IMR-90 (cell line): ENCODE measurements at regions not wholly inside any gene's neighbourhood (a gene's known extent, or its start where the extent isn't known, plus 50 kb on each side); places are given as distances from the start of the nearest gene placed in this dataset.

Source experiments
- ATAC-seq: fragments of 200-7000 bp; cut with Tn5 transposase; 2 replicates; pipeline ENCODE4 v1.9.1; 2020; ENCODE audit warnings: low read depth, mild to moderate bottlenecking, moderate library complexity
- BruUV-seq: library from RNA; stranded (reverse); fragments of 400-500 nt; replicated peaks from 2 replicates; lab custom pipeline; 2021; lab: Mats Ljungman, UMichigan
- CTCF ChIA-PET: fragments of 300-600 bp; formaldehyde crosslinking; extraction: SDS; loops from one replicate; lab custom pipeline; 2021; ENCODE audit warnings: antibody characterized with exemption; lab: Yijun Ruan, JAX
- POLR2A ChIA-PET: fragments of 300-600 bp; sonication (Branson Sonifier 250); formaldehyde crosslinking; loops from one replicate; lab custom pipeline; 2022; ENCODE audit warnings: antibody characterized with exemption; ENCODE audit not compliant: unreplicated experiment; lab: Charles Lee
- DNase-seq: peaks from one replicate; pipeline ENCODE4 v3.0.0; 2013
- H2AFZ ChIP-seq: replicated peaks from 2 replicates; pipeline ENCODE3; 2013; ENCODE audit warnings: low read length, mild to moderate bottlenecking; ENCODE audit not compliant: poor library complexity
- H2AK5ac ChIP-seq: 2 replicates; pipeline ENCODE4 v1.6.1; 2013; ENCODE audit warnings: low read depth, low read length, inconsistent platforms
- H2AK9ac ChIP-seq: replicated peaks from 2 replicates; pipeline ENCODE3; 2013; ENCODE audit warnings: mild to moderate bottlenecking, low read depth, low read length, moderate library complexity; ENCODE audit not compliant: poor library complexity
- H2BK120ac ChIP-seq: 2 replicates; pipeline ENCODE4 v1.6.1; 2013; ENCODE audit warnings: low read depth, low read length, inconsistent platforms
- H2BK15ac ChIP-seq: 3 replicates; pipeline ENCODE4 v1.6.1; 2013; ENCODE audit warnings: low read depth, low read length, inconsistent platforms
- H2BK20ac ChIP-seq: 2 replicates; pipeline ENCODE4 v1.6.1; 2013; ENCODE audit warnings: low read depth, mild to moderate bottlenecking, inconsistent platforms, low read length, moderate library complexity
- H2BK5ac ChIP-seq: 2 replicates; pipeline ENCODE4 v1.6.1; 2013; ENCODE audit warnings: mild to moderate bottlenecking, low read depth, low read length, inconsistent platforms; ENCODE audit not compliant: poor library complexity, severe bottlenecking
- H3K14ac ChIP-seq: replicated peaks from 2 replicates; pipeline ENCODE4 v1.6.1; 2013; ENCODE audit warnings: low read depth, low read length, inconsistent platforms
- H3K18ac ChIP-seq: 2 replicates; pipeline ENCODE4 v1.6.1; 2013; ENCODE audit warnings: low read depth, low read length, control low read depth
- H3K23ac ChIP-seq: 2 replicates; pipeline ENCODE4 v1.6.1; 2013; ENCODE audit warnings: low read depth, low read length, inconsistent platforms
- H3K27ac ChIP-seq: 2 replicates; pipeline ENCODE4 v1.5.1; 2013; ENCODE audit warnings: mild to moderate bottlenecking, control low read depth, low read length; ENCODE audit not compliant: insufficient read depth
- H3K27me3 ChIP-seq: 2 replicates; pipeline ENCODE4 v1.6.1; 2013; ENCODE audit warnings: low read length; ENCODE audit not compliant: control insufficient read depth, insufficient read depth
- H3K36me3 ChIP-seq: 2 replicates; pipeline ENCODE4 v1.6.1; 2013; ENCODE audit warnings: low read length, mixed read lengths; ENCODE audit not compliant: control insufficient read depth, insufficient read depth
- H3K4ac ChIP-seq: 2 replicates; pipeline ENCODE4 v1.6.1; 2013; ENCODE audit warnings: low read depth, low read length, inconsistent platforms
- H3K4me1 ChIP-seq: 2 replicates; pipeline ENCODE4 v1.6.1; 2013; ENCODE audit warnings: low read length, mixed read lengths; ENCODE audit not compliant: control insufficient read depth, insufficient read depth
- H3K4me2 ChIP-seq: 2 replicates; pipeline ENCODE4 v1.6.1; 2013; ENCODE audit warnings: low read depth, mild to moderate bottlenecking, control low read depth, low read length, moderate library complexity
- H3K4me3 ChIP-seq: 2 replicates; pipeline ENCODE4 v1.5.1; 2013; ENCODE audit warnings: low read depth, mild to moderate bottlenecking, control low read depth, low read length, moderate library complexity; ENCODE audit not compliant: insufficient read depth
- H3K56ac ChIP-seq: 2 replicates; pipeline ENCODE4 v1.6.1; 2013; ENCODE audit warnings: low read length, inconsistent platforms; ENCODE audit not compliant: insufficient read depth; ENCODE audit errors: extremely low read depth
- H3K79me1 ChIP-seq, 2 experiments: 2 replicates each; pipeline ENCODE4 v1.6.1; 2013; ENCODE audit warnings: low read length in 2 of 2, inconsistent platforms in 1 of 2, low read depth in 1 of 2
- H3K9ac ChIP-seq: 2 replicates; pipeline ENCODE4 v1.6.1; 2013; ENCODE audit warnings: low read depth, low read length, control low read depth
- H3K9me1 ChIP-seq: 2 replicates; pipeline ENCODE4 v1.6.1; 2013; ENCODE audit warnings: low read length, inconsistent platforms; ENCODE audit not compliant: insufficient read depth
- H3K9me3 ChIP-seq: 2 replicates; pipeline ENCODE4 v1.6.1; 2013; ENCODE audit warnings: low read length; ENCODE audit not compliant: control insufficient read depth, insufficient read depth
- H4K20me1 ChIP-seq: 2 replicates; pipeline ENCODE4 v1.6.1; 2013; ENCODE audit warnings: low read length, inconsistent platforms; ENCODE audit not compliant: insufficient read depth
- H4K5ac ChIP-seq: 2 replicates; pipeline ENCODE4 v1.6.1; 2013; ENCODE audit warnings: mild to moderate bottlenecking, low read depth, low read length, control low read depth
- H4K8ac ChIP-seq, 2 experiments: 2 replicates each; pipeline ENCODE4 v1.6.1; 2013; ENCODE audit warnings: low read depth in 2 of 2, low read length in 2 of 2, control low read depth in 1 of 2, inconsistent platforms in 1 of 2
- H4K91ac ChIP-seq: 2 replicates; pipeline ENCODE4 v1.6.1; 2013; ENCODE audit warnings: low read depth, low read length, inconsistent platforms; ENCODE audit not compliant: insufficient read depth
- BHLHE40 ChIP-seq: fragments of 150-350 bp; IDR thresholded peaks from 2 replicates; pipeline ENCODE4 v1.6.1; 2016; ENCODE audit warnings: mild to moderate bottlenecking, low read depth, low read length
- CEBPB ChIP-seq: IDR thresholded peaks from 2 replicates; pipeline ENCODE4 v1.6.1; 2012; ENCODE audit warnings: low read depth, low read length, improper control_type of control experiment
- CHD1 ChIP-seq: IDR thresholded peaks from 2 replicates; pipeline ENCODE4 v1.6.1; 2012; ENCODE audit warnings: low read depth, low read length, improper control_type of control experiment
- FOS ChIP-seq: fragments of 150-350 bp; IDR thresholded peaks from 2 replicates; pipeline ENCODE4 v1.6.1; 2016; ENCODE audit warnings: low read depth, low read length
- NFE2L2 ChIP-seq: fragments of 150-350 bp; IDR thresholded peaks from 2 replicates; pipeline ENCODE4 v1.6.1; 2016; ENCODE audit warnings: low read depth, mild to moderate bottlenecking, low read length
- POLR2A ChIP-seq: IDR thresholded peaks from 2 replicates; pipeline ENCODE4 v1.6.1; 2012; ENCODE audit warnings: mild to moderate bottlenecking, low read depth, low read length
- RAD21 ChIP-seq: IDR thresholded peaks from 2 replicates; pipeline ENCODE4 v1.6.1; 2012; ENCODE audit warnings: low read length, improper control_type of control experiment
- RCOR1 ChIP-seq: IDR thresholded peaks from 2 replicates; pipeline ENCODE4 v1.6.1; 2012; ENCODE audit warnings: mild to moderate bottlenecking, low read length, improper control_type of control experiment; ENCODE audit not compliant: insufficient replicate concordance
- WGBS, 2 experiments: methylation state at CpG; one replicate each; pipeline versions ENCODE4 v1.1.5 to v1.1.7; 2013; ENCODE audit warnings: missing lambda C conversion rate in 2 of 2; ENCODE audit not compliant: insufficient read length in 1 of 2; ENCODE audit errors: extremely low coverage in 2 of 2; 5-methylcytosine and 5-hydroxymethylcytosine counted together
- dilution Hi-C: fragments of 300-500 bp; cut with HindIII; formaldehyde crosslinking; loops from one replicate; pipeline ENCODE4 v1.14.3; 2018; ENCODE audit warnings: low sequenced_read_pairs; ENCODE audit not compliant: unreplicated experiment
- in situ Hi-C: fragments of 300-500 bp; cut with MboI; formaldehyde crosslinking; loops from 3 replicates; pipeline ENCODE4 v1.14.3; 2019; ENCODE audit warnings: low sequenced_read_pairs, inconsistent platforms, mixed read lengths
- intact Hi-C: fragments of 100-400 bp; cut with micrococcal nuclease; formaldehyde crosslinking; loops from 2 replicates; pipeline ENCODE4 v1.10.0; 2022
- TF ChIP-seq, protein P1 (sequence below): fragments of 150-350 bp; IDR thresholded peaks from 2 replicates; pipeline ENCODE4 v1.6.1; 2017; ENCODE audit warnings: mild to moderate bottlenecking, antibody characterized with exemption, low read length, low read depth
- TF ChIP-seq, protein P2 (sequence below): fragments of 150-350 bp; IDR thresholded peaks from 2 replicates; pipeline ENCODE4 v1.6.1; 2016; ENCODE audit warnings: low read depth, mild to moderate bottlenecking, low read length, moderate library complexity, borderline replicate concordance

- no peak overlapping the region for H2AK9ac ChIP-seq
- H3K14ac ChIP-seq = no peak overlapping the region
- H4K20me1 ChIP-seq = no peaks in the 10 kb centered on the region
- ATAC-seq (no peak), DNase-seq (no peak)
- no peak overlapping the region for H4K8ac ChIP-seq
- no peak overlapping the region for H3K23ac ChIP-seq
- H3K4me1 ChIP-seq = no peaks in the 10 kb centered on the region
- H4K5ac ChIP-seq = no peak overlapping the region
- no peaks in the 10 kb centered on the region for H3K79me1 ChIP-seq
- no peak overlapping the region for H3K27ac ChIP-seq
- H2AFZ ChIP-seq = no peak overlapping the region
- in situ Hi-C loops = no loop called here
- H3K4me2 ChIP-seq = no peak overlapping the region
- no peak for TF ChIP-seq RAD21
- TF ChIP-seq CHD1 = no peak
- no peak for TF ChIP-seq POLR2A
- TF ChIP-seq FOS = no peak
- no peak for TF ChIP-seq BHLHE40
- TF ChIP-seq, protein P1, sequence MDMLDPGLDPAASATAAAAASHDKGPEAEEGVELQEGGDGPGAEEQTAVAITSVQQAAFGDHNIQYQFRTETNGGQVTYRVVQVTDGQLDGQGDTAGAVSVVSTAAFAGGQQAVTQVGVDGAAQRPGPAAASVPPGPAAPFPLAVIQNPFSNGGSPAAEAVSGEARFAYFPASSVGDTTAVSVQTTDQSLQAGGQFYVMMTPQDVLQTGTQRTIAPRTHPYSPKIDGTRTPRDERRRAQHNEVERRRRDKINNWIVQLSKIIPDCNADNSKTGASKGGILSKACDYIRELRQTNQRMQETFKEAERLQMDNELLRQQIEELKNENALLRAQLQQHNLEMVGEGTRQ = no peak
- TF ChIP-seq RCOR1 = no peak
- TF ChIP-seq CEBPB = no peak
- TF ChIP-seq NFE2L2 = no peak
- TF ChIP-seq, protein P2, sequence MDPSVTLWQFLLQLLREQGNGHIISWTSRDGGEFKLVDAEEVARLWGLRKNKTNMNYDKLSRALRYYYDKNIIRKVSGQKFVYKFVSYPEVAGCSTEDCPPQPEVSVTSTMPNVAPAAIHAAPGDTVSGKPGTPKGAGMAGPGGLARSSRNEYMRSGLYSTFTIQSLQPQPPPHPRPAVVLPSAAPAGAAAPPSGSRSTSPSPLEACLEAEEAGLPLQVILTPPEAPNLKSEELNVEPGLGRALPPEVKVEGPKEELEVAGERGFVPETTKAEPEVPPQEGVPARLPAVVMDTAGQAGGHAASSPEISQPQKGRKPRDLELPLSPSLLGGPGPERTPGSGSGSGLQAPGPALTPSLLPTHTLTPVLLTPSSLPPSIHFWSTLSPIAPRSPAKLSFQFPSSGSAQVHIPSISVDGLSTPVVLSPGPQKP = no peak
- no peak overlapping the region for H2BK120ac ChIP-seq
- no peak overlapping the region for H3K4ac ChIP-seq
- no peak overlapping the region for H2BK15ac ChIP-seq
- H4K91ac ChIP-seq = no peak overlapping the region
- dilution Hi-C loops = no loop called here
- H3K9me3 ChIP-seq = peaks cover 28% of the 10 kb centered on the region
- no peaks in the 10 kb centered on the region for H3K9me1 ChIP-seq
- no peaks in the 10 kb centered on the region for H3K36me3 ChIP-seq
- no peak overlapping the region for H2BK20ac ChIP-seq
- 0% methylated on average over 1 of the region's 8 CpGs; no CpG with 5 or more reads in 1 of the 2 experiments for WGBS, 2 experiments
- ChIA-PET CTCF (no interaction called here), POLR2A (no interaction called here)
- no peak overlapping the region for H3K9ac ChIP-seq
- no peaks in the 10 kb centered on the region for H3K27me3 ChIP-seq
- no peak overlapping the region for H2AK5ac ChIP-seq
- H3K18ac ChIP-seq = no peak overlapping the region
- BruUV-seq = no TSS peak
- intact Hi-C loops = no loop called here
- no peak overlapping the region for H3K56ac ChIP-seq
- H2BK5ac ChIP-seq = no peak overlapping the region
- H3K4me3 ChIP-seq = no peak overlapping the region
Observed at GRCh38 chr10:128697437-128697836, 571.2 kb upstream of the MKI67 start.
